Fibroblast of the aortic adventitia (primary cell): ENCODE measurements at regions not wholly inside any gene's neighbourhood (a gene's known extent, or its start where the extent isn't known, plus 50 kb on each side); places are given as distances from the start of the nearest gene placed in this dataset.

ENCODE experiments used
- DNase-seq: peaks from one replicate; pipeline ENCODE4 v3.0.0-alpha.2; 2010; ENCODE audit warnings: low read depth
- H3K4me3 ChIP-seq: 2 replicates; pipeline ENCODE4 v1.5.1; 2011; ENCODE audit warnings: low read depth, mild to moderate bottlenecking, control low read depth, low read length, moderate library complexity
- CTCF ChIP-seq: IDR thresholded peaks from 2 replicates; pipeline ENCODE4 v1.5.1; 2011; ENCODE audit warnings: mild to moderate bottlenecking, low read length, control low read depth, inconsistent platforms; ENCODE audit not compliant: insufficient read depth

- no peak for DNase-seq
- no peak overlapping the region for H3K4me3 ChIP-seq
- TF ChIP-seq CTCF: no peak
Observed at GRCh38 chr3:72421126-72421525, 427.1 kb downstream of the SHQ1 start.

- no peak overlapping the region for H3K4me3 ChIP-seq
- no peak for DNase-seq
- TF ChIP-seq CTCF: no peak
Observed at GRCh38 chr3:72418856-72419255, 429.4 kb downstream of the SHQ1 start.

- no peak for TF ChIP-seq CTCF
- DNase-seq: no peak
- H3K4me3 ChIP-seq: no peak overlapping the region
Observed at GRCh38 chr3:72418244-72418643, 430.0 kb downstream of the SHQ1 start.

GRCh38 chr3:72414481-72415016, 433.7 kb downstream of the SHQ1 start:
- no peak for TF ChIP-seq CTCF
- H3K4me3 ChIP-seq: no peak overlapping the region
- DNase-seq: no peak

GRCh38 chr3:72413228-72413627, 435.0 kb downstream of the SHQ1 start:
- TF ChIP-seq CTCF: no peak
- DNase-seq: peak; percentile 63
- H3K4me3 ChIP-seq: no peak overlapping the region

GRCh38 chr3:72412340-72412956, 435.8 kb downstream of the SHQ1 start:
- no peak for DNase-seq
- H3K4me3 ChIP-seq: no peak overlapping the region
- no peak for TF ChIP-seq CTCF

GRCh38 chr3:72411843-72412242, 436.4 kb downstream of the SHQ1 start:
- peak; percentile 25 for DNase-seq

More at GRCh38 chr3:72411843-72412242, 436.4 kb downstream of the SHQ1 start:
- no peak overlapping the region for H3K4me3 ChIP-seq
- no peak for TF ChIP-seq CTCF
